Esophagus muscularis mucosa (tissue), 4 donors: ENCODE measurements at regions not wholly inside any gene's neighbourhood (a gene's known extent, or its start where the extent isn't known, plus 50 kb on each side); places are given as distances from the start of the nearest gene placed in this dataset.

ENCODE experiments used
- EP300 ChIP-seq: sonication (generic); formaldehyde crosslinking; IDR thresholded peaks from one replicate; pipeline ENCODE4 v1.6.1; 2017; ENCODE audit warnings: antibody characterized with exemption
- POLR2A ChIP-seq: fragments of 450-650 bp; IDR thresholded peaks from one replicate; pipeline ENCODE4 v1.6.1; 2017; ENCODE audit warnings: antibody characterized with exemption, moderate library complexity, mild to moderate bottlenecking, low read depth
- POLR2AphosphoS5 ChIP-seq, 2 donors: sonication (generic); formaldehyde crosslinking; IDR thresholded peaks; one replicate each; pipeline ENCODE4 v1.6.1; 2017; ENCODE audit warnings: antibody characterized with exemption in 2 of 2
- TF ChIP-seq, protein P1 (sequence below), 3 experiments: fragments of 200-600 bp in 2 of 3; fragments of 450-650 bp in 1 of 3; sonication (generic) in 2 of 3; IDR thresholded peaks; one replicate each; pipeline ENCODE4 v1.5.1; 2017 to 2019; ENCODE audit warnings: antibody characterized with exemption in 3 of 3, mild to moderate bottlenecking in 2 of 3, moderate library complexity in 1 of 3

DNA sequence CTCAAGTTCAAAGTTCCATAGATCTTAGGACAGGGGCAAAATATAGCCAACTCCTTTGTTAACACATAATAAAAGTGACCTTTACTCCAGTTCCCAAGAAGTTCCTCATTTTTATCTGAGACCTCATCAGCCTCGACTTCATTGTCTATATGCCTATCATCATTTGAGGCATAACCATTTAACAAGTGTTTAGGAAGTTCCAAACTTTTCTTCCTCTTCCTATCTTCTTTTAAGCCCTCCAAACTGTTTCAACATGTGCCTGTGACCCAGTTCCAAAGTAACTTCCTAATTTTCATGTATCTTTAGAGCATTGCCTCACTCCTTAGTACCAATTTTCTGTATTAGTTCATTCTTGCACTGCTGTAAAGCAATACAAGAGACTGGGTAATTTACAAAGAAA, 569.1 kb downstream of the ANKRD7 start:
- TF ChIP-seq, protein P1, sequence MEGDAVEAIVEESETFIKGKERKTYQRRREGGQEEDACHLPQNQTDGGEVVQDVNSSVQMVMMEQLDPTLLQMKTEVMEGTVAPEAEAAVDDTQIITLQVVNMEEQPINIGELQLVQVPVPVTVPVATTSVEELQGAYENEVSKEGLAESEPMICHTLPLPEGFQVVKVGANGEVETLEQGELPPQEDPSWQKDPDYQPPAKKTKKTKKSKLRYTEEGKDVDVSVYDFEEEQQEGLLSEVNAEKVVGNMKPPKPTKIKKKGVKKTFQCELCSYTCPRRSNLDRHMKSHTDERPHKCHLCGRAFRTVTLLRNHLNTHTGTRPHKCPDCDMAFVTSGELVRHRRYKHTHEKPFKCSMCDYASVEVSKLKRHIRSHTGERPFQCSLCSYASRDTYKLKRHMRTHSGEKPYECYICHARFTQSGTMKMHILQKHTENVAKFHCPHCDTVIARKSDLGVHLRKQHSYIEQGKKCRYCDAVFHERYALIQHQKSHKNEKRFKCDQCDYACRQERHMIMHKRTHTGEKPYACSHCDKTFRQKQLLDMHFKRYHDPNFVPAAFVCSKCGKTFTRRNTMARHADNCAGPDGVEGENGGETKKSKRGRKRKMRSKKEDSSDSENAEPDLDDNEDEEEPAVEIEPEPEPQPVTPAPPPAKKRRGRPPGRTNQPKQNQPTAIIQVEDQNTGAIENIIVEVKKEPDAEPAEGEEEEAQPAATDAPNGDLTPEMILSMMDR (IDR thresholded peaks at IDR 0.05): no peak
- no peak for TF ChIP-seq EP300
- TF ChIP-seq POLR2A: no peak
- TF ChIP-seq POLR2AphosphoS5 (IDR thresholded peaks at IDR 0.05): no peak
